Fibroblast of skin of right quadriceps (primary cell): ENCODE measurements at regions not wholly inside any gene's neighbourhood (a gene's known extent, or its start where the extent isn't known, plus 50 kb on each side); places are given as distances from the start of the nearest gene placed in this dataset.

ENCODE experiments used
- DNase-seq: peaks from one replicate; pipeline ENCODE4 v3.0.0-alpha.2; 2013

DNA sequence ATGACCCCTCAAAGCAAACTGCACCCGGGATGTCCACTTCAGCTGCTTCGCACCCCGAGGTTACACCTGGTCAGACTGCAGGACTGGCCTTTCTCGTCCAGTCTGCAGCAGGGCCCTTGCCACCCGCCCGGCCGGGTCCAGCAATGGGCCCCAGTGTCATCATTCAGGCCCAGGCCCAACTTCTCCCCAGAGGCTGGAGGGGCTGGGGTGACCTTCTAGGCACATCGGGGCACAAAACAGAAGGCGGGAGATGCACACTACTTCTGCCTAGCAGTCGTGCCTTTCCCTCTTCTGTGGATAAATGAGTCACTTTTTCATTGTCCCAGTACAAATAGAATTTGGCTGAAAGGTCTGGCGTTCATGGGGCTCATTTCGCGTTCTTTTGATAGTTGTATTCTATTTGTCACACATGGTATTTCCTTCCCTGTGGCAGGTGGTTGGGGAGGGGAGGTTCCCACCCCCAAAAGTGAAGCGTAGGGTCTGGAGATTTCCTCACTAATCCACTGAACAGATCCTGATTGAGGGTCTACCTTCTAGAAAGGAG, 56.9 kb upstream of the ID2 start:
- DNase-seq = no peak

DNA sequence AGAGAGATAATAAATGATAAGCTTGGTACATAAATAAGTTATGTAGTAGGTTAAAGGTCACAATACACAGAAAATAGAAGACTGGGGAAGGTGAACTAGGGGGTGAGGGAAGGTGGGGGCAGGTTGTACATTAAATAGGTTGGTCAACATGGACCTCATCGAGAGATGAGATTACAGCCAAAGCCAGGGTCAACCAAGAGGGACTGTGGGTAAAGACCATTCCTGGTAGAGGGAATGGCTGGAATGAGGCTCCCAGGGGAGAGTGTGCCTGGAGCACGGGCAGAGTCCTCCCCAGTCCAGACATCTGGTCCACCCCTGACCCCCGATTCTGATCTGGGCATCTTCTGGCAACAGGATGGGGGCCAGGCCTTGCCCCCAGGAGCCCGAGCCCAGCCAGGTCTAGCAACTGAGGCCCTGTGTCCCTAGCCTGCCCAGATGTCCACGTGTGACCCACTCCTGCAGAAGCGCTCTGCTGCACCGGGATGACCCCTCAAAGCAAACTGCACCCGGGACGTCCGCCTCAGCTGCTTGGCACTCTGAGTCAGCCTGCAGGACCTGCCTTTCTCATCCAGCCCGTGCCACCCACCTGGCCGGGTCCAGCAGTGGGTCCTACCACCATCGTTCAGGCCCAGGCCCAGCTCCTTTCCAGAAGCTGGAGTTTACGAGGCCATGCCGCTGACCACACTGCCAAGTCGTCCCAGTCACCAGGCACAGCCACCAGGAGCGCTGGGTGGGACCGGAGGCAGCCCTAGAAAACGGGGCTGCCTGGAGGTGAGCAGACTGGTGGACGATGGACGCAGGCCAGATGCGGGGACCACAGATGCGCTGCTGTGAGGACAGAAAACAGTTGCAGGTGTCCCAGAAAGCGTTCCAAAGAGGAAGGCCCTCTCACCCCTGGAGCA, 56.2 kb upstream of the ID2 start:
- DNase-seq = no peak

DNA sequence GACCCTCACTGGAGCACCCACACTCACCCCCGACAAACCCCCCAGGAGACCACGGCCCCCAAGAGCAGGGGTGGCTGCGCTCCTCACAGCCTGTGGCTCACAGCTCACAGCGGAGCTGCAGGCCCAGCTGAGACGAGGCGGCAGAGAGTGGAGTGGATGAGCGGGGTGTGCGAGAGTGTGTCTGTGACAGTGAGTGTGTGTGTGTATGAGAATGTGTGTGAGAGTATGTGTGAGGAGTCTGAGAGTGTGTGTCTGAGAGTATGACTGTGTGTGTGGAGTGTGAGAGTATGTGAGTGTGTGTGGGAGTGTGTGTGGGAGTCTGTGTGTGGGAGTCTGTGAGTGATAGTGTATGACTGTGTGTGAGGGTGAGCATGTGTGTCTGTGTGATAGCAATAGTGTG, 55.3 kb upstream of the ID2 start:
- no peak for DNase-seq

DNA sequence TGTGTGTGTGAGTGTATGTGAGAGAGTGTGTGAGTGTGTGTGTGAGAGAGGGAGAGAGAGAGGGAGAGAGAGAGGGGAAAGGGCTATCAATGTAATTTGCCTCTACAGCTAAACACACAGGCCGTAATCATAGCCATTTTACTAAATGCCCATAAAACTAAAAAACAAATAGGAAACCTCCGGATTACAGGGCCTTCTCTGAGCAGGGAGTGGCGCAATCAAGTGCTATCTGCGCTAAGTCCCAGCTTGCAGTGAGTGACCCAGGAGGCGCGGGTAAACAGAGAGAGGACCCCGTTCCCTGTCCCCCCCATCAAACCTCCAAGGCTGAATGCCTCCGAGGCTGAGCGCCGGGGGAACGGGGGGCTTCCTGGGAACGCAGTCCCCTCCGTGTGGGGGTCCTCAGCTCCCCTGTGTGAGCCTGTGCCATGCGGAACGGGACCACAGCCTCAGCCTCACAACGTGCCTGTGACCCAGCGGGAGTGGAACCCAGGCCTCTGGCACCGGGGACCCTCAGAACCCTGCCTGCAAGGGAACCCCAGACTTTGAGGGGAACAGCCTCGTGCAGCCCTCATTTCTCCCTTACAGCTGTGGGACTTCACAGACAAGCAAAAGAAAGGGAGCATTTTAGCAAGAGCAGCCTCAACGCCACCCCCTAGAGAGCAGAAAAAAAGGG, 54.7 kb upstream of the ID2 start:
- no peak for DNase-seq

DNA sequence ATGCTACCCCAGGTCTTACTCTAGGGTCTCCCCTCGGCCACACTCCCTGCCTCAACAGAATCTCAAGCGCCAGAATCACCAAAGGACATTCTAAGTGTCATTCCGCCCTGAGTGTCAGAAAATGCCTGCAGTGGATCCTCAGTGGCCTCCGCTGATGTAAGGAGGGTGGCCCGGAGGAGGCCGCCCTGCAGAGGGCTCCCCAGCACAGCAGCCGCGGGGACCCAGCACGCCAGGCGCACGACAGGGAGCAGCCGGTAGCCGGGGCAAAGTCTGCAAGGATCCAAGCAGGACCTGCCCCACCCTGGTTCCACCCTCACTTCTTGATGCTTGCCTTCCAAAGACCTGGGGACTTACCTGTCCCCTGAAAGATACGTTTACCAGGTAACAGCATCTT, 54.2 kb upstream of the ID2 start:
- no peak for DNase-seq

DNA sequence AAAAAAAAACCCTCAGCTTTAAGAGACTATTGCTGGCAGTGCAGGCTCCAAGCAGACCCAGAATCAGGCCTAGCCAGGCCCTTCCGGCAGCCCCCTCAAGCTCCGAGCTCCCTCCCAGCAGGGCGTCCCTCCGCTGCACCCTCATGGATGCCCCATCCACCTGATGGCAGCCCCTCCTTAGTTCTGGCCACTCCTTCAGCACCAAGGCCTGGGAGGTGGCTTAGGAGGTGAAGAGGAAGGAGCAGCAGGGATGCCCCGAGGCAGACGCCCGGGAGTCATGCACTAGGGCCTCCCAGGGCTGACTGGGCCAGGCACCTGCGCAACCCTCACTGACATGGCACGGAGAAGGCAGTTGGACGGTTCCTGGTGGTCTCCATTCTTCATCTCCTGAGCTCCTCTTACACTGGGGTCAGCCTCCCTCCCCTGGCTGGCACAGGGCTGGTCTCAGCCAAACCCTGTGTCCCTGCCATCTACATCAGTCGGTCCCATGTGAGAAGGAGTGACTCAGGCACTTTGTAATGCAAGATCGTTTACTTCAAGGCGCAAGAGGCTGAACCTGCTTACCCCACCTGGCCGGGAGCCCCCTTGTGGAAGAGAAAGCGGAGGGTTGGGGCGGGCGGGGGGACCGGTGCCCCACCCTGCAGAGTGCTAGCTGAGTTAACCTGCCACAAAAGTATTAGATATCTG, 53.5 kb upstream of the ID2 start:
- no peak for DNase-seq

DNA sequence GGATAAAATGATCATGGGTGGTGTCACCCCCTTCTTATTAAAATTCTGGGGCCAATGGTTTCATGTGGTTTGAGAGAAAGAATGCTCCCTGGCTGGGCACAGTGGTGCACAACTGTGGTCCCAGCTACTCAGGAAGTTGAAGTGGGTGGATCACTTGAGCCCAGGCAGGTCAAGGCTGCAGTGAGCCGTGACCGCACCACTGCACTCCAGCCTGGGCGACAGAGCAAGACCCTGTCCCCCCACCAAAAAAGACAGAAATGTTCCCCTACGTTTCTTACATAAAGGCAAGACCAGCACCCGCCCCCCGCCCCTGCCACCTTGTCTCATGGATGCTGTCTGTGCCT, 53.0 kb upstream of the ID2 start:
- no peak for DNase-seq

DNA sequence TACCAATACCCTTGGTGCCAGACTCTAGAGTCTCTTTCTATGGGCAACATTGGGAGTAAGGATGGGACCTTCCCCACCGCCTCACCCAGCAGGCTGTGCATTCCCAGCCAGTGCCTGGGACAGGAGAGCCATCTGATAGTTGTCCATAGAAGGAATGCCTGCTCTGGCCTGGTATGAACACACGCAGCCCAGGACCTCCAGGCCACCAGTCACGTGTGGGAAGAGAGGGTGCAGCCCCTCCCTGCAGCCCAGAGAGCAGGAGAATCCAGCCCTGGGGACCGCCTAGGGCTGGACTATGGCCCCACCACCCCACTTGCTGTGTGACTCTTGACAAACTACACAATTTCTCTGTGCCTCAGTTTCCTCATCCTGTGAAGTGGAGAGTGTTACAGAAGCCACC, 52.5 kb upstream of the ID2 start:
- DNase-seq = no peak

DNA sequence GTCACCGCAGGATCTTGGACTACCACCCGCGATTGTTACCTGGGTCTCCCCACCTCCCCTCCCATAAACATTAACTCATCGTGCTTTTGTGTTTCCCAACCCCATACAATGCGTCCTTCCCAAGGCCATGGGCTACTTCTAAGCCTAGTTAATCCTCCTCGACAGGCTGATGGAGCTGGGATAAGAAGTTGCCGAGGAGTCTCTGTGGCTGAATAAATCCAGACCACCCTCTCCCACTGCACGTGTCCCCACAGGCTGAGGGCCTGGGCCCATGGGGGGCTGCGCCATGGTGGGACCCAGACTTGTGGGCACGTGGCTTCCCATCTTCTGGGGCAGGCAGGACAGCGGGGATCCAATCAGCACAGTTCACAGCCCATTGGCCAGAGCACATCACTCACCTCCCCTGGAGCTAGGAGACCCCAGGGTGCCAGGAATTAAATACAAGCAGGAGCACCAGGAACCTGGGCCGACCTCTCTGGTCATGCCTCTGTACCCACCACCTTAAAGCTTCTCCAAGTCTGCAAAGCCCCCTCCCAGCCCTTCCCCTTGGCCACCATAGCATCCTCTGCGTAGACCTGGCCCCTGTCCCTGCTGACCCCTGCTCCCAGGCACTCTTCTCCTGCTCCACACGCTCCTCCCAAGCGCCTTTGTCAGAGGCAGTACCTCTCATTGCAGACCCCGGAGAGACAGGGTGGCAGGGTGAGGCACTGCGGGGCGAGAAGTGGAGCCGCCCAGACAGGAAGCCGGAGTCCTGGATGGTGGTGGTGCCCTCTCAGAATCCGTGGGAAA, 51.0 kb upstream of the ID2 start:
- no peak for DNase-seq

DNA sequence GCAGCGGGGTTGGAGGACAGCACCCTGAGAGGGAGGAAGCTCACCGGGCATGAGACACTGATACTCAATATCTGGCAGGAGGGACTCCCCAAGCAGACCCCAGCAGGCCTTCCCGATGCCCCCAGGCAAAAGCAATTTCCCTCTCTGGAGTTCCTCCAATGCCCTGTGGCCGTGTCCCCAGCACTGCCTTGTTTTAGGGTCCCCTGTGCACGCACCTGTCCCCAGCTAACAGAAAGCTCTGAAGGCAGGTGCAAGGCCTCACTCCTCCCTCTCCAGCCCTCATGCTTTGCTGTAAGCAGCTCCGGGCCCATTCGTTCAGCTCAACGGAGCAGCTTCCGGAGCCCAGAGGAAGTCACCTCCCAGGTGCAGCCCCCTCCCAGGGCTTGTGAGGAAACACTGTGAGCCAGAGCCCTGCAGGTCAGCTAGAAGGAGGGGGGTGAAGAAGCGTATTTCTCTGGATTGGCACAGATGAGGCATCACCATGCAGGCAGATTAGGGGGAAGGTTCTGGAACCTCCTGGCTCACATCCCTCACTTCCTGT, 50.3 kb upstream of the ID2 start:
- DNase-seq = no peak
